ENCODE measurements at regions not wholly inside any gene's neighbourhood (a gene's known extent, or its start where the extent isn't known, plus 50 kb on each side); places are given as distances from the start of the nearest gene placed in this dataset.

- Histone ChIP-seq H3K36me3 (ENCODE audit: control insufficient read depth, insufficient read depth, low read length) (no peaks in the 10 kb centered on the region), H3K4me1 (ENCODE audit: control insufficient read depth, extremely low read depth, insufficient read depth, low read length) (no peaks in the 10 kb centered on the region), H4K20me1 (ENCODE audit: control insufficient read depth, extremely low read depth, insufficient read depth, low read length) (no peaks in the 10 kb centered on the region), H3K4me3 (replicated peaks in 1 of 4; ENCODE audit: control extremely low read depth in 1 of 4, insufficient read depth in 1 of 4, low read depth in 3 of 4, low read length in 4 of 4) (no peak overlapping the region), H3K9me3 (ENCODE audit: control insufficient read depth, insufficient read depth, low read depth, low read length) (no peaks in the 10 kb centered on the region), H3K27ac (ENCODE audit: insufficient read depth, low read length) (no peak overlapping the region), H3K9ac (ENCODE audit: insufficient read depth, low read length) (no peak overlapping the region), H3K4me2 (ENCODE audit: extremely low read depth, insufficient read depth, low read length) (no peak overlapping the region), H3K27me3 (ENCODE audit: control insufficient read depth, insufficient read depth, low read length) (no peaks in the 10 kb centered on the region), H2AFZ (ENCODE audit: low read length) (no peak overlapping the region), H3K79me2 (ENCODE audit: control insufficient read depth, insufficient read depth, low read length) (no peaks in the 10 kb centered on the region)
- no peak for TF ChIP-seq CTCF (conservative IDR thresholded peaks at IDR 0.05 in 1 of 2, IDR thresholded peaks at IDR 0.05 in 1 of 2; ENCODE audit: low read depth in 1 of 2, low read length in 2 of 2)
- no peak for TF ChIP-seq EZH2 (IDR thresholded peaks at IDR 0.05; ENCODE audit: low read length, missing control alignments)
- DNase-seq (ENCODE audit: low read depth in 2 of 2) = no peak
These were observed 478.0 kb downstream of the PID1 start for GRCh38 chr2:228793116-228793515.

GRCh38 chr2:228786901-228787300 is 484.2 kb downstream of the PID1 start:
- no peak for DNase-seq (ENCODE audit: low read depth in 2 of 2)
- H4K20me1 ChIP-seq (ENCODE audit: control insufficient read depth, extremely low read depth, insufficient read depth, low read length) = no peaks in the 10 kb centered on the region
- H3K4me1 ChIP-seq (ENCODE audit: control insufficient read depth, extremely low read depth, insufficient read depth, low read length) = no peaks in the 10 kb centered on the region
- no peak overlapping the region for H2AFZ ChIP-seq (ENCODE audit: low read length)
- H3K27me3 ChIP-seq (ENCODE audit: control insufficient read depth, insufficient read depth, low read length) = no peaks in the 10 kb centered on the region
- TF ChIP-seq CTCF (conservative IDR thresholded peaks at IDR 0.05 in 1 of 2, IDR thresholded peaks at IDR 0.05 in 1 of 2; ENCODE audit: low read depth in 1 of 2, low read length in 2 of 2) = no peak
- no peak for TF ChIP-seq EZH2 (IDR thresholded peaks at IDR 0.05; ENCODE audit: low read length, missing control alignments)
- H3K9ac ChIP-seq (ENCODE audit: insufficient read depth, low read length) = no peak overlapping the region
- no peaks in the 10 kb centered on the region for H3K79me2 ChIP-seq (ENCODE audit: control insufficient read depth, insufficient read depth, low read length)
- H3K4me3 ChIP-seq (replicated peaks in 1 of 4; ENCODE audit: control extremely low read depth in 1 of 4, insufficient read depth in 1 of 4, low read depth in 3 of 4, low read length in 4 of 4) = no peak overlapping the region
- no peaks in the 10 kb centered on the region for H3K36me3 ChIP-seq (ENCODE audit: control insufficient read depth, insufficient read depth, low read length)
- no peak overlapping the region for H3K27ac ChIP-seq (ENCODE audit: insufficient read depth, low read length)
- H3K4me2 ChIP-seq (ENCODE audit: extremely low read depth, insufficient read depth, low read length) = no peak overlapping the region
- no peaks in the 10 kb centered on the region for H3K9me3 ChIP-seq (ENCODE audit: control insufficient read depth, insufficient read depth, low read depth, low read length)

- no peaks in the 10 kb centered on the region for H4K20me1 ChIP-seq (ENCODE audit: control insufficient read depth, extremely low read depth, insufficient read depth, low read length)
- no peaks in the 10 kb centered on the region for H3K9me3 ChIP-seq (ENCODE audit: control insufficient read depth, insufficient read depth, low read depth, low read length)
- no peaks in the 10 kb centered on the region for H3K36me3 ChIP-seq (ENCODE audit: control insufficient read depth, insufficient read depth, low read length)
- H3K9ac ChIP-seq (ENCODE audit: insufficient read depth, low read length) = no peak overlapping the region
- no peak for DNase-seq (ENCODE audit: low read depth in 2 of 2)
- H3K27me3 ChIP-seq (ENCODE audit: control insufficient read depth, insufficient read depth, low read length) = no peaks in the 10 kb centered on the region
- no peak overlapping the region for H2AFZ ChIP-seq (ENCODE audit: low read length)
- no peak overlapping the region for H3K4me2 ChIP-seq (ENCODE audit: extremely low read depth, insufficient read depth, low read length)
- H3K79me2 ChIP-seq (ENCODE audit: control insufficient read depth, insufficient read depth, low read length) = no peaks in the 10 kb centered on the region
- H3K4me1 ChIP-seq (ENCODE audit: control insufficient read depth, extremely low read depth, insufficient read depth, low read length) = no peaks in the 10 kb centered on the region
- H3K27ac ChIP-seq (ENCODE audit: insufficient read depth, low read length) = no peak overlapping the region
- TF ChIP-seq CTCF (conservative IDR thresholded peaks at IDR 0.05 in 1 of 2, IDR thresholded peaks at IDR 0.05 in 1 of 2; ENCODE audit: low read depth in 1 of 2, low read length in 2 of 2) (no peak), EZH2 (IDR thresholded peaks at IDR 0.05; ENCODE audit: low read length, missing control alignments) (no peak)
- no peak overlapping the region for H3K4me3 ChIP-seq (replicated peaks in 1 of 4; ENCODE audit: control extremely low read depth in 1 of 4, insufficient read depth in 1 of 4, low read depth in 3 of 4, low read length in 4 of 4)
These were observed 488.8 kb downstream of the PID1 start for GRCh38 chr2:228782281-228782680.
